HG02884 (cell line): ENCODE measurements at regions not wholly inside any gene's neighbourhood (a gene's known extent, or its start where the extent isn't known, plus 50 kb on each side); places are given as distances from the start of the nearest gene placed in this dataset.

Experiments used
- ATAC-seq: cut with Tn5 transposase; IDR thresholded peaks from one replicate; pipeline ENCODE4 v1.9.1; 2021; ENCODE audit warnings: mild to moderate bottlenecking, moderate library complexity; ENCODE audit not compliant: unreplicated experiment

DNA sequence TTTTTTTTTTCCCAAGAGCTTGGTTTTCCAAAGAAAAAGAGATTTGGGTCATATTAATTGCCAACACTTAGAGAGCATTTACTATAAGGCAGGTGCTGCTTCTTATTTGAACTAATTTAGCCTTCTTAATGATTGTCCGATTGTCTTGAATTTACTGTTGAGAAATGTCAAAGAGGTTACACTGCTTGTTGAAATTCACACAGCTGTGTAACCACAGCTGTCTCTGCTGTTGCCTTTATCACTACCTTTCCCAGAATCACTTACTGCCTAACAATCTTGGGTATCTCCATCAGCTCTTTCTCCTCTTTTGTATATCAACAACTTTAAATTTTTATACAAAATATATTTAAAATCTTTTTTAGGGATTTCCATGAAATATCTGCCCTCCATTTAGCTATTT is 115.6 kb downstream of the UCHL5 start:
- no peak for ATAC-seq

DNA sequence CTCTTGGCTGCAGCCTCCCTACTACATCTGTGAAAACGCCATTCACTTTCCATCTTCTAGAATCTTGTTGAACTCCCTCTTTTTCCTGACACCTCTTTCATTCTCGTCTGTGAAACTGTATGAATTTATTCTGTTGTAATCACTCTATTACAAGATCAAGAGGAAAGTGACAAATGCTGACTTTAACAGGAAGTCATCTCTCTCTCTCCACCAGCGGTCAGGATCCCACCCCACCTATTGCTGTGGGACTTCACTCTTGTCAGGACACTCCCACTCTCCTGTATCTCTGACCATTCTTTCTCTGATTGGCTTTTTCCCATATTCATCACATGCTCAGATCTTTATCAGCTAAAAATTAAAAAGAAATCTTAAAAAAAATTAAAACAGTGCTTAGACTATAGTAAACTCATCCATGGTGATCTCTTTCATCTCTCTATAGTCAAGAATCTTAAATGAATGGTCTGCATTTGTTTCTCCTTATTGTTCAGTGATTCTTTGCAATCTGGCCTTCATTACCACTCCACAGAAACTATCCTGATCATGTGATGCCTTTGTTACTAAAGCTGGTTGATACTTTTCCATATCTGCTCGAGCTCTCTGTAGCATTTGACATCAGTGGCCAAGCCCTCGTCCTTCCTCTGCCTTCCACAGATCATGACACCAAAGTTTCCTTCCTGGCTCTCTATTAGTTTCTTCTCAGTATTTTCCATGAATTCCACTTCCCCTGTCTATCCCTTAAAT is 113.6 kb downstream of the UCHL5 start:
- no peak for ATAC-seq

DNA sequence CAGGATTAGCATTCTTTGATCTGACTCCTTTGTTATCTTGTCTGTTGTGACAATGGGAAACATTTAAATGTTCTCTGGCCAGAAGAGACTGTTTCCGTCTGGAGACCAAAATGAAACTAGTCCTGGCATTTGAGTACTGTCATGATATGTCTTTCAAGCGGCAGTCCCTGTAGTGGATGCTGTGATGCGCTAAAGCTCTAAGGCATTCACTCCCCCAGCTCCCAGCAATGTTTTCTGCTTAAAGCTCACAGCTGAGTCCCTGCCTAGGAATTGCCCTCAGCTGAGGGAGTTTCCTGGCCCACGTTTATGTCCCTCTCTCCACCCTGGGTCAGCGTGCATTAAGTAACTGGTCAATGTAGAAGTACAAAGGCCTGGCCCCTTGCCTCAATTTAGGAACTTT is 109.4 kb downstream of the UCHL5 start:
- no peak for ATAC-seq

DNA sequence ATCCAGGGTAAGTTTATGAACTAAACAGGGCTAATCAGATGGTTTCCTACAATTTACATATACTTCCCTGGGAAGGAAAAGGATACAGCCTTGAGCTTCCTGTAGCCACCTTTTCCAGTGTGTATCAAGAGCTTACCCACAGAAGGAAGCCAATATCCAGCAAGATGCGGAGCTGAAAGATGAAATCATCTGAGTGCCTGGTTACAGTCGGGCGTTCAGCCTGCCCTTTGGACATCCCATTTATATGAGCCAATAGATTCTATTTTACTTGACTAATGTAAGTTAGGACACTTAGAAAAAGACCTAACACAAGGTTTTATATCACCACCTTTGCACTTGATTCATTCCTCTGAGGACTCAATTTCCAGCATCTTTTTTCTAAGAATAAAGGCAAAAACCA is 108.2 kb downstream of the UCHL5 start:
- no peak for ATAC-seq

DNA sequence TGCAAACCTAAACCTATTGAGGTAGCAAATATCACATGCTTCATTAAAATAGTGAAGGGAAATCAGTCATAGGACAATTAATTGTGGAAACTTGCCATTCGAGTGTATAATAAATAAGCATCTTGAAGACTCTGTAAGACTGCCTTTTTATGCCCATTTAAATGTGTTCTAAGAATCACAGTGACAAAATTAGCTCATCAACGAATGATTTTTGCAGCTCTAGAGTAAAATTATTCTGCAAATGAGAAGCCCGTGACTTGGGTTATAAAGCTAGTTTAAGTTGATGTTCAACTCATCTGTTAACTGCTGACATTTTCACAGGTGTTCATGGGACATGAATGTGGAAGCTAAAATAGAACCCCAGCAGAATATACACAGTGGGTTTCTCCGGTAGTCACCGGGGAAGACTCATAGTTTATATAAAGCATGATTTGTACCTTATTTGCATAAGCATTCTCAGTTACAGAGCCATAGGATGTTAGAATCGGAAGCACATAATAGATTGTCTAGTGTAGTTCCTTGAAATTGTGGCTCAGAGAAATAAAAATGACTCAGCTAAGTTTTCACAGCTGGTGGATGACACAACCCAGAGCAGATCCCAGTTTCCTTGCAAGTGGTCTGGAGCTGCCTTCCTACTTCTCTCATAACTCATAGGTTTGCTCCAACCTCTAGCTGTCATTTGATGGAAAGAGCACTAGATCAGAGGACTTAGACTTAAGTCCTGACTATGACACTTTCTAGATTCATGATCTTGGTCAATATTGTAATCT is 107.3 kb downstream of the UCHL5 start:
- ATAC-seq = peak; percentile 96

DNA sequence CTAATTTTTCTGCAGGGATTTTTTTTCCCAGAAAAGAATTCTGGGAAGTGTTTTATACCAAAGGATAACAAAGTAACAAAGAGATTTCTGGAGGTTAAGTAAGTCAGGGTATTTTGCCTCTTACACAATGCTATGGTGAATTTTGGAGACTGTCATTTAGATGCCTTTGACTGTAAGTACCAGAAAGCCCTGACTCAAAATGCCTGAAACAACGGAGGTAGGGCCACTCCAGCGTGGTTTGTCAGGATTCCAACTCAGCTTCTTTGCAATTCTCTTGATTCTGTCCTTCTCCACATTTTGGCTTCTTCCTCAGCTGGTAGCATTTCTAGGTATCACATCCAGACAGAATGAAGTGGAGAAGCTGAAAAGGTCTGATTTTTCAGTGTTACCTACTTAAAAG is 106.5 kb downstream of the UCHL5 start:
- ATAC-seq = no peak

DNA sequence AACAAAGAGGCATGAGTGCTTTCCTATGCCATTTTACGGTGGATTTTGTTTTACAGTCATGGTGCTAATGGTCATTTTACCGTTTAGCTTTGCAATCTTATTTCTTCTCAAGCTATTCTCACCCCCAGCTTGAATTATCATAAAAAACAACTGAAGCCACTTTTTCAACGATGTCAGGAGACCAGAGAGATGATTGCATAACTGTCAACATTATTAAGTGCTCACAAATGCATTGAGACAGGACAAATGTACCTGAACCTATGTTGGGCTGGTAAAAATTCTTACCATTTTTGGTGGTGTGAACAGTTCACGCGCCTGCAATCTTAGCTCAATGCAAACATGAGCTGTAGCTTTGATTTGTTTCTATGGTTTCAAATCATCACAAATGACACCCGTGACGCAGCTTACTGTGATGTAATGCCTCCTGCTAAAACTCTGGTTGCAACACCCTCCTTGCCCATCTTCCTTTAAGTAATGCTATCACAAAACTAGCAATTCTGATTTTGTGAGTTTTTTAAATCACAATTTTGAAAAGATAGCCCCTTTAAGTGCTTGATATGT is 104.4 kb downstream of the UCHL5 start:
- ATAC-seq = no peak

DNA sequence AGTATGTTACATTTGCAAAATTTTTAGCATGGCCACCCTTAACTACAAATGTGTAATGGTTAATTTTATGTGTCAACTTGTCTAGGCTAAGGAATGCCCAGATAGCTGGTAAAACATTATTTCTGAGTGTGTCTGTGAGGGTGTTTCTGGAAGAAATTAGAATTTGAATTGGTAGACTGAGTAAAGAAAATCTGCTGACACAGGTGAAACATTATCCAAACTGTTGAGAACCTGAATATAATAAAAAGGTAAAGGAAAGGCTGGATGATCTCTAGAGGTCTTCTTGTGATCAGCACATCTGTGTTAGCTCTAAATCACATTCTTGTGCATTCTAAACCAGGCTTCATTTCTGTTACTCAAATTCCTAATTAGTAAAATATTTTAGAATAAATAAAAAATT is 100.8 kb downstream of the UCHL5 start:
- no peak for ATAC-seq

DNA sequence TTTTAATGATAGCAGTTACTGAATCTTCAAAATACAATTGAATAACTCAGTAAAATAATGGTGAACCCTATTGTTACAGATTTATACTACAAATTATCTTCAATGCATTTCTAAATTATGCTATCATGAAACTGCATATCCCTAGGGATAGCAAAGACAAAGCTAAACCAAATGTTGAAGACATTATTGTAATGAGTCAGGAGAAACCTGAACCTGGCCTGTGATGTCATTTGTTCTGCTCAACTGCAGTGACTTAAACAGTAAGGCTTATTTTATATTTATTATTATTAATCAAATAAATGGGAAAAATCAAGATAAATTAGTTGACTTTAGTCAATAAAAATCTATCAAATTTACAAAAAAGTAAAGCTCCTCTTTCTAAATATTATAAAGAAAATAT is 100.3 kb downstream of the UCHL5 start:
- ATAC-seq = no peak

DNA sequence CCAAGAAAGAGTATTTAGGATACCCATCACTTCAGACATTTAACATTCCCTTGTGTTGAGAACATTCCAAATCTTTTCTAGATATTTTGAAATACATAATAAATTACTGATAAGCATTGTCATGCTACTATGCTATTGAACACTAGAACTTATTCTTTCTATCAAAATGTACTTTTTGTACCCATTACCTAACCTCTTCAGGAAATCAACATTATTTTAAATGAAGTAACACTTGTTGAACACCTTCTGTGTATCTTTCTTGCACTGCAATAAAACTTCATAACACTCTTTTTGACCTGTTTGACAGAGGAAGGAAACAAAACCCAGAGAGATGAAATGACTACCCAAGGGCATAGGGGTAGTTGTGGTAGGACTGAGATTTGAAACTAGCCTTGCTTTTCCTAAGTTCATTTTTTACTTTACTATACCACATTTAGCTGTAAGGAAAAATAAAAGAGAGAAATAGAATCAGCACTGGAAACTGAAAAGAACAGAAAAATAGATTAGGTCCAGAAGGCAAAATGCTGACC is 99.4 kb downstream of the UCHL5 start:
- peak; percentile 54 for ATAC-seq
